ENCODE measurements at regions not wholly inside any gene's neighbourhood (a gene's known extent, or its start where the extent isn't known, plus 50 kb on each side); places are given as distances from the start of the nearest gene placed in this dataset.

DNA sequence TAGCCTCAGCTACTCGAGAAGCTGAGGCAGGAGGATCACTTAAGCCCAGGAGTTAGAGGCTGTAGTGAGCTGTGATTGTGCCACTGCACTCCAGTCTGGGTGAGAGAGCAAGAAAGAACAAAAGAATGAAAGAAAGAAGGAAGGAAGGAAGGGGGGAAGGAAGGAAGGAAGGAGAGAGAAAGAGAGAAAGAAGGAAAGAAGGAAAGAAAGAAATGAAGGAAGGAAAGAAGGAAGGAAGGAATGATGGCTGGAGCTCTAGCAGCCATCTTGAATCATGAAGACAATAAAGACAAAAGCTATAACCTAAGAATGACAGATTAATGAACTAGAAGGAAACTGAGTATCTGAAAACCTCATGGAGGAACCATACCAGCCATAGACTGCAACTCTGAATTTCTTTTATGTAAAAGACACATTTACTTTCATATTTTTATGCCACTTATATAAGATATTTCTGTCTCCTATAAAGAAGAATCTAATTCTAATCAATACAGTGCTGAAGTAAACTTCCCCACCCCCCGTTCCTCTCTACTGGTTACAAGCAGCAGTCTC is 522.3 kb upstream of the JARID2 start:
- Histone ChIP-seq H2AFZ (ENCODE audit: low read depth, low read length, poor library complexity, severe bottlenecking) (no peak overlapping the region), H3K4me3 (replicated peaks in 1 of 2; ENCODE audit: low read depth in 1 of 2, low read length in 2 of 2) (no peak overlapping the region)
- RAD21 ChIA-PET (ENCODE audit: low non-redundant PET in 1 of 2, low total read pairs in 2 of 2, uncharacterized antibody in 2 of 2, unreplicated experiment in 2 of 2) = no interaction called here

More for the DNA sequence above, 522.3 kb upstream of the JARID2 start:
- Histone ChIP-seq H3K36me3 (ENCODE audit: control insufficient read depth in 1 of 2, insufficient read depth in 2 of 2, low read length in 2 of 2) (no peaks in the 10 kb centered on the region), H3K4me1 (ENCODE audit: control insufficient read depth in 1 of 2, insufficient read depth in 2 of 2, low read length in 2 of 2) (peaks cover 0 to 12% of the 10 kb centered on the region in 2 experiments; a peak in 2 of 4 replicates), H3K79me2 (ENCODE audit: insufficient read depth, low read length) (no peaks in the 10 kb centered on the region), H3K9ac (ENCODE audit: low read length) (no peak overlapping the region), H3K9me2 (ENCODE audit: insufficient read depth) (no peaks in the 10 kb centered on the region), H3K9me3 (ENCODE audit: control insufficient read depth in 1 of 2, insufficient read depth in 1 of 2, low read depth in 1 of 2, low read length in 2 of 2) (no peaks in the 10 kb centered on the region), H3K27ac (ENCODE audit: low read depth, low read length) (no peak overlapping the region), H3K27me3 (ENCODE audit: insufficient read depth, low read length) (no peaks in the 10 kb centered on the region), H4K20me1 (ENCODE audit: insufficient read depth) (no peaks in the 10 kb centered on the region), H3K4me2 (ENCODE audit: low read length) (no peak overlapping the region)
- no TSS peak for BruUV-seq (replicated peaks)
- TF ChIP-seq, protein P1, sequence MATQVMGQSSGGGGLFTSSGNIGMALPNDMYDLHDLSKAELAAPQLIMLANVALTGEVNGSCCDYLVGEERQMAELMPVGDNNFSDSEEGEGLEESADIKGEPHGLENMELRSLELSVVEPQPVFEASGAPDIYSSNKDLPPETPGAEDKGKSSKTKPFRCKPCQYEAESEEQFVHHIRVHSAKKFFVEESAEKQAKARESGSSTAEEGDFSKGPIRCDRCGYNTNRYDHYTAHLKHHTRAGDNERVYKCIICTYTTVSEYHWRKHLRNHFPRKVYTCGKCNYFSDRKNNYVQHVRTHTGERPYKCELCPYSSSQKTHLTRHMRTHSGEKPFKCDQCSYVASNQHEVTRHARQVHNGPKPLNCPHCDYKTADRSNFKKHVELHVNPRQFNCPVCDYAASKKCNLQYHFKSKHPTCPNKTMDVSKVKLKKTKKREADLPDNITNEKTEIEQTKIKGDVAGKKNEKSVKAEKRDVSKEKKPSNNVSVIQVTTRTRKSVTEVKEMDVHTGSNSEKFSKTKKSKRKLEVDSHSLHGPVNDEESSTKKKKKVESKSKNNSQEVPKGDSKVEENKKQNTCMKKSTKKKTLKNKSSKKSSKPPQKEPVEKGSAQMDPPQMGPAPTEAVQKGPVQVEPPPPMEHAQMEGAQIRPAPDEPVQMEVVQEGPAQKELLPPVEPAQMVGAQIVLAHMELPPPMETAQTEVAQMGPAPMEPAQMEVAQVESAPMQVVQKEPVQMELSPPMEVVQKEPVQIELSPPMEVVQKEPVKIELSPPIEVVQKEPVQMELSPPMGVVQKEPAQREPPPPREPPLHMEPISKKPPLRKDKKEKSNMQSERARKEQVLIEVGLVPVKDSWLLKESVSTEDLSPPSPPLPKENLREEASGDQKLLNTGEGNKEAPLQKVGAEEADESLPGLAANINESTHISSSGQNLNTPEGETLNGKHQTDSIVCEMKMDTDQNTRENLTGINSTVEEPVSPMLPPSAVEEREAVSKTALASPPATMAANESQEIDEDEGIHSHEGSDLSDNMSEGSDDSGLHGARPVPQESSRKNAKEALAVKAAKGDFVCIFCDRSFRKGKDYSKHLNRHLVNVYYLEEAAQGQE (IDR thresholded peaks at IDR 0.05; ENCODE audit: low read depth) = no peak
- TF ChIP-seq RAD21 (IDR thresholded peaks at IDR 0.05; ENCODE audit: low read depth) (no peak), ZFX (IDR thresholded peaks at IDR 0.05) (no peak), ZNF274 (IDR thresholded peaks at IDR 0.05; ENCODE audit: low read depth, low read length) (no peak), SP1 (IDR thresholded peaks at IDR 0.05; ENCODE audit: low read depth) (no peak), JUND (IDR thresholded peaks at IDR 0.05) (no peak), POLR2AphosphoS5 (IDR thresholded peaks at IDR 0.05; ENCODE audit: low read depth, low read length) (no peak), EZH2 (IDR thresholded peaks at IDR 0.05) (no peak), FOSL1 (IDR thresholded peaks at IDR 0.05; ENCODE audit: low read depth) (no peak), CBX3 (IDR thresholded peaks at IDR 0.05; ENCODE audit: low read depth) (no peak), SIN3A (IDR thresholded peaks at IDR 0.05; ENCODE audit: low read depth) (no peak), POLR2A (IDR thresholded peaks at IDR 0.05; ENCODE audit: borderline replicate concordance, extremely low read depth, insufficient read depth, insufficient read length) (no peak), ELF1 (IDR thresholded peaks at IDR 0.05; ENCODE audit: borderline replicate concordance, low read depth) (no peak), TCF7L2 (IDR thresholded peaks at IDR 0.05; ENCODE audit: borderline replicate concordance, extremely low read depth, insufficient read depth, insufficient read length) (no peak), CEBPB (IDR thresholded peaks at IDR 0.05; ENCODE audit: low read depth) (no peak), EGR1 (IDR thresholded peaks at IDR 0.05; ENCODE audit: low read depth) (no peak)
- TF ChIP-seq, protein P2, sequence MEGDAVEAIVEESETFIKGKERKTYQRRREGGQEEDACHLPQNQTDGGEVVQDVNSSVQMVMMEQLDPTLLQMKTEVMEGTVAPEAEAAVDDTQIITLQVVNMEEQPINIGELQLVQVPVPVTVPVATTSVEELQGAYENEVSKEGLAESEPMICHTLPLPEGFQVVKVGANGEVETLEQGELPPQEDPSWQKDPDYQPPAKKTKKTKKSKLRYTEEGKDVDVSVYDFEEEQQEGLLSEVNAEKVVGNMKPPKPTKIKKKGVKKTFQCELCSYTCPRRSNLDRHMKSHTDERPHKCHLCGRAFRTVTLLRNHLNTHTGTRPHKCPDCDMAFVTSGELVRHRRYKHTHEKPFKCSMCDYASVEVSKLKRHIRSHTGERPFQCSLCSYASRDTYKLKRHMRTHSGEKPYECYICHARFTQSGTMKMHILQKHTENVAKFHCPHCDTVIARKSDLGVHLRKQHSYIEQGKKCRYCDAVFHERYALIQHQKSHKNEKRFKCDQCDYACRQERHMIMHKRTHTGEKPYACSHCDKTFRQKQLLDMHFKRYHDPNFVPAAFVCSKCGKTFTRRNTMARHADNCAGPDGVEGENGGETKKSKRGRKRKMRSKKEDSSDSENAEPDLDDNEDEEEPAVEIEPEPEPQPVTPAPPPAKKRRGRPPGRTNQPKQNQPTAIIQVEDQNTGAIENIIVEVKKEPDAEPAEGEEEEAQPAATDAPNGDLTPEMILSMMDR (IDR thresholded peaks at IDR 0.05 in 2 of 3, conservative IDR thresholded peaks at IDR 0.05 in 1 of 3; ENCODE audit: borderline replicate concordance in 1 of 3, insufficient read depth in 1 of 3, low read depth in 2 of 3, low read length in 2 of 3) = no peak
- TF ChIP-seq, protein P3, sequence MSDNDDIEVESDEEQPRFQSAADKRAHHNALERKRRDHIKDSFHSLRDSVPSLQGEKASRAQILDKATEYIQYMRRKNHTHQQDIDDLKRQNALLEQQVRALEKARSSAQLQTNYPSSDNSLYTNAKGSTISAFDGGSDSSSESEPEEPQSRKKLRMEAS (IDR thresholded peaks at IDR 0.05) = no peak
- TF ChIP-seq, protein P4, sequence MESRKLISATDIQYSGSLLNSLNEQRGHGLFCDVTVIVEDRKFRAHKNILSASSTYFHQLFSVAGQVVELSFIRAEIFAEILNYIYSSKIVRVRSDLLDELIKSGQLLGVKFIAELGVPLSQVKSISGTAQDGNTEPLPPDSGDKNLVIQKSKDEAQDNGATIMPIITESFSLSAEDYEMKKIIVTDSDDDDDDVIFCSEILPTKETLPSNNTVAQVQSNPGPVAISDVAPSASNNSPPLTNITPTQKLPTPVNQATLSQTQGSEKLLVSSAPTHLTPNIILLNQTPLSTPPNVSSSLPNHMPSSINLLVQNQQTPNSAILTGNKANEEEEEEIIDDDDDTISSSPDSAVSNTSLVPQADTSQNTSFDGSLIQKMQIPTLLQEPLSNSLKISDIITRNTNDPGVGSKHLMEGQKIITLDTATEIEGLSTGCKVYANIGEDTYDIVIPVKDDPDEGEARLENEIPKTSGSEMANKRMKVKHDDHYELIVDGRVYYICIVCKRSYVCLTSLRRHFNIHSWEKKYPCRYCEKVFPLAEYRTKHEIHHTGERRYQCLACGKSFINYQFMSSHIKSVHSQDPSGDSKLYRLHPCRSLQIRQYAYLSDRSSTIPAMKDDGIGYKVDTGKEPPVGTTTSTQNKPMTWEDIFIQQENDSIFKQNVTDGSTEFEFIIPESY (IDR thresholded peaks at IDR 0.05; ENCODE audit: extremely low read depth, insufficient replicate concordance, low read length) = no peak
- TF ChIP-seq, protein P5, sequence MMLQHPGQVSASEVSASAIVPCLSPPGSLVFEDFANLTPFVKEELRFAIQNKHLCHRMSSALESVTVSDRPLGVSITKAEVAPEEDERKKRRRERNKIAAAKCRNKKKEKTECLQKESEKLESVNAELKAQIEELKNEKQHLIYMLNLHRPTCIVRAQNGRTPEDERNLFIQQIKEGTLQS (IDR thresholded peaks at IDR 0.05) = no peak
- ATAC-seq (no peak), DNase-seq (ENCODE audit: low read depth, low spot score) (no peak)
- ChIA-PET CTCF (no interaction called here), POLR2A (no interaction called here)
- intact Hi-C loops (cut with micrococcal nuclease) = no loop called here

Data from HCT116 (cell line).